WERI-Rb-1 (cell line): ENCODE measurements at regions not wholly inside any gene's neighbourhood (a gene's known extent, or its start where the extent isn't known, plus 50 kb on each side); places are given as distances from the start of the nearest gene placed in this dataset.
"Not testable (repeated sequence)": the region's sequence is repeated elsewhere in the genome, so short reads cannot be mapped to it uniquely, and the experiment has no call there.

Experiments
- DNase-seq: peaks from one replicate; pipeline ENCODE4 v3.0.0-alpha.2; 2020
- H3K27ac ChIP-seq: fragments of 250-450 bp; sonication (Bioruptor Pico); 2 replicates; pipeline ENCODE4 v1.5.1; 2020; ENCODE audit warnings: mild to moderate bottlenecking, moderate library complexity
- H3K27me3 ChIP-seq: fragments of 250-450 bp; sonication (Bioruptor Pico); 2 replicates; pipeline ENCODE4 v1.5.1; 2021; ENCODE audit warnings: mild to moderate bottlenecking, low read depth, moderate library complexity; ENCODE audit not compliant: insufficient read depth, severe bottlenecking
- H3K36me3 ChIP-seq: fragments of 250-450 bp; sonication (Bioruptor Pico); 2 replicates; pipeline ENCODE4 v1.5.1; 2020; ENCODE audit warnings: mild to moderate bottlenecking, moderate library complexity
- H3K4me3 ChIP-seq: 2 replicates; pipeline ENCODE4 v1.5.1; 2011; ENCODE audit warnings: low read depth, mild to moderate bottlenecking, control low read depth, low read length
- H3K9me3 ChIP-seq: fragments of 250-450 bp; sonication (Bioruptor Pico); 2 replicates; pipeline ENCODE4 v1.5.1; 2021; ENCODE audit warnings: mild to moderate bottlenecking, moderate library complexity; ENCODE audit not compliant: severe bottlenecking
- CTCF ChIP-seq: IDR thresholded peaks from 2 replicates; pipeline ENCODE4 v1.5.1; 2011; ENCODE audit warnings: low read depth, mild to moderate bottlenecking, control low read depth, inconsistent platforms, low read length

- no peak overlapping the region for H3K27ac ChIP-seq
- no peak for DNase-seq
- H3K4me3 ChIP-seq, result no peak overlapping the region
- H3K9me3 ChIP-seq, result no peaks in the 10 kb centered on the region
- no peaks in the 10 kb centered on the region for H3K36me3 ChIP-seq
- TF ChIP-seq CTCF, result no peak
- no peaks in the 10 kb centered on the region for H3K27me3 ChIP-seq
These were observed 659.1 kb downstream of the TDRD15 start for GRCh38 chr2:21782866-21783265.

GRCh38 chr2:21787941-21788340 is 664.2 kb downstream of the TDRD15 start:
- no peak overlapping the region for H3K27ac ChIP-seq
- no peak for DNase-seq
- no peak for TF ChIP-seq CTCF

GRCh38 chr2:21790311-21790710 is 666.5 kb downstream of the TDRD15 start:
- not testable (repeated sequence) for H3K27ac ChIP-seq, H3K4me3 ChIP-seq, H3K27me3 ChIP-seq, DNase-seq, H3K9me3 ChIP-seq, H3K36me3 ChIP-seq

More at GRCh38 chr2:21787941-21788340, 664.2 kb downstream of the TDRD15 start:
- Histone ChIP-seq H3K36me3 (no peaks in the 10 kb centered on the region), H3K4me3 (no peak overlapping the region), H3K9me3 (no peaks in the 10 kb centered on the region), H3K27me3 (no peaks in the 10 kb centered on the region)

- no peak for TF ChIP-seq CTCF
- no peaks in the 10 kb centered on the region for H3K9me3 ChIP-seq
- no peak for DNase-seq
- H3K4me3 ChIP-seq, result no peak overlapping the region
- H3K36me3 ChIP-seq, result no peaks in the 10 kb centered on the region
- H3K27ac ChIP-seq, result no peak overlapping the region
- H3K27me3 ChIP-seq, result no peaks in the 10 kb centered on the region
These were observed 668.8 kb downstream of the TDRD15 start for GRCh38 chr2:21792571-21792970.

- H3K27ac ChIP-seq, result no peak overlapping the region
- no peak for TF ChIP-seq CTCF
- no peak overlapping the region for H3K4me3 ChIP-seq
- no peak for DNase-seq
- no peaks in the 10 kb centered on the region for H3K9me3 ChIP-seq
- H3K36me3 ChIP-seq, result no peaks in the 10 kb centered on the region
- H3K27me3 ChIP-seq, result no peaks in the 10 kb centered on the region
These were observed 669.7 kb downstream of the TDRD15 start for GRCh38 chr2:21793461-21793860.

- H3K27me3 ChIP-seq, result no peaks in the 10 kb centered on the region
- no peak overlapping the region for H3K4me3 ChIP-seq
- no peak overlapping the region for H3K27ac ChIP-seq
- H3K9me3 ChIP-seq, result no peaks in the 10 kb centered on the region
- TF ChIP-seq CTCF, result no peak
- DNase-seq, result no peak
- no peaks in the 10 kb centered on the region for H3K36me3 ChIP-seq
These were observed 670.8 kb downstream of the TDRD15 start for GRCh38 chr2:21794611-21795010.
